H1 (cell line): ENCODE measurements at regions not wholly inside any gene's neighbourhood (a gene's known extent, or its start where the extent isn't known, plus 50 kb on each side); places are given as distances from the start of the nearest gene placed in this dataset.

Experiments
- CTCF ChIA-PET: fragments of 300-600 bp; sonication (Branson Sonifier 250); formaldehyde crosslinking; loops from one replicate; lab custom pipeline; 2021; ENCODE audit not compliant: partially characterized antibody; lab: Charles Lee
- POLR2A ChIA-PET: fragments of 300-600 bp; sonication (Branson Sonifier 250); formaldehyde crosslinking; loops from one replicate; lab custom pipeline; 2021; ENCODE audit warnings: inconsistent platforms; ENCODE audit not compliant: partially characterized antibody; lab: Charles Lee
- DNase-seq, 2 experiments: peaks; one replicate each; pipeline versions ENCODE4 v3.0.0 to v3.0.0-alpha.2; 2010 to 2022; ENCODE audit warnings: low spot score in 2 of 2, low read depth in 1 of 2, mixed read lengths in 1 of 2
- FAIRE-seq: peaks from 2 replicates; lab custom pipeline; 2011; peaks lifted over from hg19 to GRCh38; lab: Jason Lieb, UNC
- H2AFZ ChIP-seq: 2 replicates; pipeline ENCODE4 v1.8.1; 2012; ENCODE audit warnings: low read length, inconsistent platforms
- H2AK5ac ChIP-seq: 2 replicates; pipeline ENCODE4 v1.6.1; 2013; ENCODE audit warnings: low read depth, low read length
- H2BK120ac ChIP-seq: replicated peaks from 2 replicates; pipeline ENCODE3; 2013; ENCODE audit warnings: low read depth, low read length, inconsistent platforms
- H2BK12ac ChIP-seq: 2 replicates; pipeline ENCODE4 v1.6.1; 2013; ENCODE audit warnings: low read depth, low read length
- H2BK15ac ChIP-seq: 2 replicates; pipeline ENCODE4 v1.6.1; 2013; ENCODE audit warnings: low read length
- H2BK20ac ChIP-seq: 2 replicates; pipeline ENCODE4 v1.6.1; 2013; ENCODE audit warnings: low read length
- H2BK5ac ChIP-seq: 2 replicates; pipeline ENCODE4 v1.6.1; 2013; ENCODE audit warnings: low read depth, low read length
- H3K14ac ChIP-seq: 2 replicates; pipeline ENCODE4 v1.6.1; 2013; ENCODE audit warnings: inconsistent platforms; ENCODE audit not compliant: insufficient read length
- H3K18ac ChIP-seq: 2 replicates; pipeline ENCODE4 v1.6.1; 2013; ENCODE audit warnings: low read length; ENCODE audit errors: extremely low read depth
- H3K23ac ChIP-seq: 2 replicates; pipeline ENCODE4 v1.6.1; 2013; ENCODE audit warnings: inconsistent platforms; ENCODE audit not compliant: insufficient read length
- H3K23me2 ChIP-seq: 2 replicates; pipeline ENCODE4 v1.6.1; 2013; ENCODE audit warnings: low read depth, low read length
- H3K27ac ChIP-seq: 2 replicates; pipeline ENCODE4 v1.6.1; 2011; ENCODE audit warnings: low read depth, low read length, inconsistent platforms
- H3K27me3 ChIP-seq, 4 experiments: replicated peaks in 1 of 4; 1 replicate in 1 of 4; 2 replicates in 3 of 4; pipeline versions ENCODE4 v1.6.1 to v1.8.1; 2011 to 2013; ENCODE audit warnings: low read length in 3 of 4, mild to moderate bottlenecking in 3 of 4, inconsistent platforms in 2 of 4, mixed read lengths in 2 of 4, moderate library complexity in 1 of 4; ENCODE audit not compliant: control insufficient read depth in 3 of 4, insufficient read depth in 3 of 4; ENCODE audit errors: extremely low read depth in 1 of 4
- H3K36me3 ChIP-seq, 4 experiments: 2 replicates each; pipeline versions ENCODE4 v1.6.1 to v1.8.1; 2011 to 2013; ENCODE audit warnings: mild to moderate bottlenecking in 4 of 4, low read length in 3 of 4, moderate library complexity in 2 of 4, control low read depth in 1 of 4, inconsistent platforms in 1 of 4; ENCODE audit not compliant: insufficient read depth in 4 of 4, control insufficient read depth in 2 of 4
- H3K4ac ChIP-seq: replicated peaks from 2 replicates; pipeline ENCODE3; 2013; ENCODE audit warnings: low read length, low read depth, mixed read lengths, inconsistent platforms; ENCODE audit not compliant: insufficient read length
- H3K4me1 ChIP-seq, 4 experiments: replicated peaks in 1 of 4; 1 replicate in 1 of 4; 2 replicates in 3 of 4; pipeline versions ENCODE4 v1.6.1 to v1.8.1; 2011 to 2013; ENCODE audit warnings: low read length in 3 of 4, inconsistent platforms in 2 of 4, mixed read lengths in 1 of 4; ENCODE audit not compliant: insufficient read depth in 4 of 4, control insufficient read depth in 3 of 4
- H3K4me2 ChIP-seq, 2 experiments: 2 replicates each; pipeline versions ENCODE4 v1.6.1 to v1.8.1; 2011 to 2013; ENCODE audit warnings: low read depth in 2 of 2, low read length in 2 of 2, control low read depth in 1 of 2, inconsistent platforms in 1 of 2, mild to moderate bottlenecking in 1 of 2; ENCODE audit not compliant: insufficient read depth in 1 of 2
- H3K4me3 ChIP-seq, 4 experiments: fragments of 200-600, 300-600 bp in 1 of 4; sonication (generic), shearing (Covaris generic), sonication (Bioruptor Twin) in 1 of 4; 2 replicates each; pipeline versions ENCODE4 v1.5.1 to v1.8.1; 2011 to 2016; ENCODE audit warnings: low read length in 4 of 4, low read depth in 3 of 4, control low read depth in 2 of 4, inconsistent platforms in 2 of 4, mild to moderate bottlenecking in 2 of 4, mixed read lengths in 1 of 4, moderate library complexity in 1 of 4; ENCODE audit not compliant: insufficient read depth in 2 of 4; ENCODE audit errors: extremely low read depth in 1 of 4
- H3K56ac ChIP-seq: replicated peaks from 2 replicates; pipeline ENCODE3; 2013; ENCODE audit warnings: low read depth, mild to moderate bottlenecking, mixed read lengths, low read length, inconsistent platforms; ENCODE audit not compliant: insufficient read length
- H3K79me1 ChIP-seq: 2 replicates; pipeline ENCODE4 v1.6.1; 2013; ENCODE audit warnings: low read depth, low read length, control low read depth
- H3K79me2 ChIP-seq, 2 experiments: 2 replicates each; pipeline versions ENCODE4 v1.6.1 to v1.8.1; 2012 to 2013; ENCODE audit warnings: low read length in 2 of 2, mild to moderate bottlenecking in 2 of 2, inconsistent platforms in 1 of 2; ENCODE audit not compliant: insufficient read depth in 2 of 2, control insufficient read depth in 1 of 2
- H3K9ac ChIP-seq, 4 experiments: replicated peaks in 1 of 4; 1 replicate in 1 of 4; 2 replicates in 3 of 4; pipeline versions ENCODE4 v1.6.1 to v1.8.1; 2011 to 2013; ENCODE audit warnings: low read depth in 3 of 4, low read length in 3 of 4, control low read depth in 2 of 4, mild to moderate bottlenecking in 2 of 4, moderate library complexity in 2 of 4, inconsistent platforms in 1 of 4; ENCODE audit errors: extremely low read depth in 1 of 4
- H3K9me3 ChIP-seq, 2 experiments: 2 replicates each; pipeline versions ENCODE4 v1.6.1 to v1.8.1; 2012 to 2013; ENCODE audit warnings: mild to moderate bottlenecking in 2 of 2, moderate library complexity in 2 of 2, control low read depth in 1 of 2, inconsistent platforms in 1 of 2, low read depth in 1 of 2, low read length in 1 of 2, mixed read lengths in 1 of 2; ENCODE audit not compliant: insufficient read depth in 2 of 2
- H4K20me1 ChIP-seq, 2 experiments: replicated peaks in 1 of 2; 2 replicates each; pipeline versions ENCODE3 to v1.8.1; 2011 to 2013; ENCODE audit warnings: inconsistent platforms in 2 of 2, low read length in 2 of 2, mild to moderate bottlenecking in 1 of 2; ENCODE audit not compliant: insufficient read depth in 2 of 2, control insufficient read depth in 1 of 2
- H4K5ac ChIP-seq: 2 replicates; pipeline ENCODE4 v1.6.1; 2013; ENCODE audit warnings: low read length, low read depth, mixed read lengths, inconsistent platforms; ENCODE audit not compliant: insufficient read length
- H4K8ac ChIP-seq: 2 replicates; pipeline ENCODE4 v1.8.0; 2013; ENCODE audit warnings: mild to moderate bottlenecking, moderate library complexity, low read length, inconsistent platforms; ENCODE audit not compliant: insufficient read depth; ENCODE audit errors: extremely low read depth
- H4K91ac ChIP-seq: replicated peaks from 2 replicates; pipeline ENCODE3; 2013; ENCODE audit warnings: low read length, mixed read lengths, inconsistent platforms; ENCODE audit not compliant: insufficient read length
- ATF2 ChIP-seq: IDR thresholded peaks from 2 replicates; pipeline ENCODE4 v1.6.1; 2012; ENCODE audit warnings: low read length, inconsistent platforms
- CHD1 ChIP-seq: IDR thresholded peaks from 2 replicates; pipeline ENCODE4 v1.6.1; 2012; ENCODE audit warnings: low read depth, low read length, improper control_type of control experiment
- CHD2 ChIP-seq: IDR thresholded peaks from 2 replicates; pipeline ENCODE4 v1.6.1; 2012; ENCODE audit warnings: low read length, improper control_type of control experiment
- CREB1 ChIP-seq: IDR thresholded peaks from 2 replicates; pipeline ENCODE4 v1.6.1; 2012; ENCODE audit warnings: inconsistent platforms
- CTBP2 ChIP-seq: IDR thresholded peaks from 2 replicates; pipeline ENCODE4 v1.7.0; 2011; ENCODE audit warnings: borderline replicate concordance, mild to moderate bottlenecking, moderate library complexity, mixed read lengths, low read length; ENCODE audit not compliant: insufficient read depth, insufficient read length
- KDM1A ChIP-seq: fragments of 200-600, 300-600 bp; sonication (generic); IDR thresholded peaks from 2 replicates; pipeline ENCODE4 v1.7.1; 2016; ENCODE audit warnings: mild to moderate bottlenecking, low read length, borderline replicate concordance
- NRF1 ChIP-seq: IDR thresholded peaks from 2 replicates; pipeline ENCODE4 v1.6.1; 2011; ENCODE audit warnings: mild to moderate bottlenecking, low read depth, low read length, improper control_type of control experiment
- POLR2AphosphoS5 ChIP-seq: IDR thresholded peaks from 2 replicates; pipeline ENCODE4 v1.6.1; 2011; ENCODE audit warnings: low read depth, low read length
- SP1 ChIP-seq: IDR thresholded peaks from 2 replicates; pipeline ENCODE4 v1.6.1; 2011; ENCODE audit warnings: low read depth, low read length
- SP4 ChIP-seq: IDR thresholded peaks from 2 replicates; pipeline ENCODE4 v1.6.1; 2012; ENCODE audit warnings: low read length, inconsistent platforms
- TEAD4 ChIP-seq: IDR thresholded peaks from 2 replicates; pipeline ENCODE4 v1.6.1; 2012; ENCODE audit warnings: low read depth, low read length, inconsistent platforms, mixed read lengths
- ZNF274 ChIP-seq: IDR thresholded peaks from 2 replicates; pipeline ENCODE4 v1.7.0; 2012; ENCODE audit warnings: low read length, borderline replicate concordance; ENCODE audit errors: extremely low read depth
- WGBS, 2 experiments: shearing (Covaris generic) in 1 of 2; methylation state at CpG; one replicate each; pipeline versions ENCODE4 v1.1.6 to v1.1.7; 2013 to 2015; ENCODE audit warnings: low lambda C conversion rate in 2 of 2, mixed read lengths in 2 of 2, inconsistent platforms in 1 of 2, low coverage in 1 of 2, missing lambda C conversion rate in 1 of 2; ENCODE audit not compliant: insufficient replicate concordance in 2 of 2, insufficient coverage in 1 of 2, insufficient read length in 1 of 2; ENCODE audit errors: extremely low coverage in 1 of 2, missing lambda C conversion rate in 1 of 2; 5-methylcytosine and 5-hydroxymethylcytosine counted together

DNA sequence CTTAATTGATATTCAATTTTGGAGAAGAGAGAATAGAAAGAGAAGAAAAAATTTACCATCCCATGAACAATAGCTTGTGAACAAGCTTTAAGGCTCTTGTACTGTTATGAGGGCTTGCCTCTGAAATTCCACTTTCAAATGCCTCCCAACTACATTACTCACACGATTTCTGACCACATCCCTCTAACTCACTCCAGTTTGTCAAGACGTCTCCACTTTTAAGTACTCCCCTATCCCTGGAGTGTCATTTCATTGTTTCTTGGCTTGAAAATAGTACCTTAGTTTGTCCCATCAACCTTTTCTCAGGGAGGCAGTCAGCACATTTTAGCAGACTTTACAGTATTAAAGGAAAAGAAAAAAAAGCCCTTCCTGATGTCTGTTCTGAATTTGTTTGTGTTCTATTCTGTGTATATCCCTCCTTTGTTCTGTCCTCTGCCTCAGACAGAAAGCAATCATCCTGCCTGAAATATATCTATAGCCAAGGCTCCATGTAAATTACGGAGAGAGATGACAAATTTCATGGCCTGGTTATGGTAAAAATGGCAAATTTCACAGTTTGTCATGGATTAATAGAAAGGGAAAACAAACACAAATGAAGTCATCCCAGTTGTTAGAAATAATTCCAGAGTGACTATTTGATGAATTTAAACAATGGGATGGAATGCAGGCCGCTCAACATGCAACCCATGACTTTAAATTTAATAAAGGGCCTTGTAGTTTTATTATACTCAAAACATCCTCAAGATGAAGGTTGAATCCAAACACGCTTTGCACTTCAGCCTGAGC, 228.8 kb downstream of the ETAA1 start:
- DNase-seq (no peak), FAIRE-seq (no peak)
- Histone ChIP-seq H2AFZ (no peak overlapping the region), H3K27ac (no peak overlapping the region), H4K8ac (no peak overlapping the region), H3K36me3 (no peaks in the 10 kb centered on the region), H3K9ac (no peak overlapping the region), H3K4me2 (no peak overlapping the region), H2BK120ac (no peak overlapping the region), H2BK5ac (no peak overlapping the region), H2BK12ac (no peak overlapping the region), H3K79me2 (no peaks in the 10 kb centered on the region), H3K4me3 (no peak overlapping the region), H3K79me1 (no peaks in the 10 kb centered on the region), H4K91ac (no peak overlapping the region), H2BK15ac (no peak overlapping the region), H3K23ac (no peak overlapping the region), H4K20me1 (no peaks in the 10 kb centered on the region), H3K9me3 (no peaks in the 10 kb centered on the region), H3K4me1 (no peaks in the 10 kb centered on the region), H3K56ac (no peak overlapping the region), H2BK20ac (no peak overlapping the region), H2AK5ac (no peak overlapping the region), H3K23me2 (no peaks in the 10 kb centered on the region), H4K5ac (no peak overlapping the region), H3K27me3 (no peaks in the 10 kb centered on the region), H3K14ac (no peak overlapping the region), H3K18ac (no peak overlapping the region), H3K4ac (no peak overlapping the region)
- TF ChIP-seq TEAD4 = no peak
- TF ChIP-seq KDM1A = no peak
- no peak for TF ChIP-seq CHD1
- no peak for TF ChIP-seq CHD2
- no peak for TF ChIP-seq SP4
- TF ChIP-seq ZNF274 = no peak
- TF ChIP-seq CREB1 = no peak
- no peak for TF ChIP-seq CTBP2
- TF ChIP-seq ATF2 = no peak
- TF ChIP-seq NRF1 = no peak
- TF ChIP-seq POLR2AphosphoS5 = no peak
- no peak for TF ChIP-seq SP1
- CTCF ChIA-PET = no interaction called here
- 84% methylated on average over 5 of the region's 5 CpGs; no CpG with 5 or more reads in 1 of the 2 experiments for WGBS, 2 experiments
- POLR2A ChIA-PET = no interaction called here
